ENCODE measurements at regions not wholly inside any gene's neighbourhood (a gene's known extent, or its start where the extent isn't known, plus 50 kb on each side); places are given as distances from the start of the nearest gene placed in this dataset.

GRCh38 chr2:65649811-65650589, 217.6 kb upstream of the SPRED2 start:
- DNase-seq (ENCODE audit: low read depth in 2 of 2) = no peak

DNA sequence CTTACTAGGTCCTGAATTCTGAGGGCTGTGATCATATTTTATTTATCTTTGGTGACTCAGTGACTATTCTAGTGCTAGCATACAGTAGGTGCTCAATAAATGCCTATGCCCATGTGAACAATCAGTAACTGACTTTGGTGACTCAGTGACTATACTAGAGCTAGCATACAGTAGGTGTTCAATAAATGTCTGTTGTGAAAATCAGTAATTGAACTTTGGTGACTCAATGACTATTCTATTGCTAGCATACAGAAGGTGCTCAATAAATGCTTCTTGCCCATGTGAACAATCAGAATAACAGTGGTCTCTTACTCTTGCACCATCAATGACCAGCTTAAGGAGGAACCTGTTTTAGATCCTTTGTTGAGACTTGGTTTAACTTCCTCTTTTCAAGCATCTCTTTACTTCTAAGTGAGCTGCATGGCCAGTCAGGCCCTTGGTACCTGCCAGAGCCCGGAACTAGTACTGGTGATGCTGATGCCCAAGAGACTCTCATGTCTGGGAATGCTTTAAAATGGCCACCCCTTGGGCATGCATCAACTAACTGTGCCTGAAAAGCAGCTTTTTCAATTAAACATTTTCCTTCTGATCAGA, 214.9 kb upstream of the SPRED2 start:
- DNase-seq (ENCODE audit: low read depth in 2 of 2) = no peak

DNA sequence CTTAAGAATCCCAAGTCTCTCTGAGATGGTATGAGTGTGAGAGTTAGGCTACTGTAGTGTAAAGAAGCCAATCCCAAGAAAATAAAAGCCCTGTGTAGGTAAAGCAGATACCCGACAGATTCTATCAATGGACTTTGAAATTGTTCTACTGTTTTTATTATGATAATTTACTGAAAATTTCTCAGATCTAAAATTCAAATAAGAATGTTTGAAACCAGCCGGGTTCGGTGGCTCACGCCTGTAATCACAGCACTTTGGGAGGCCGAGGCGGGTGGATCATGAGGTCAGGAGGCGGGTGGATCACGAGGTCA, 208.3 kb upstream of the SPRED2 start:
- DNase-seq (ENCODE audit: low read depth in 2 of 2) = no peak

- DNase-seq (ENCODE audit: low read depth in 2 of 2) = no peak
These were observed 206.9 kb upstream of the SPRED2 start for GRCh38 chr2:65639156-65639864.

- no peak for DNase-seq (ENCODE audit: low read depth in 2 of 2)
These were observed 206.0 kb upstream of the SPRED2 start for GRCh38 chr2:65638443-65638842.

DNA sequence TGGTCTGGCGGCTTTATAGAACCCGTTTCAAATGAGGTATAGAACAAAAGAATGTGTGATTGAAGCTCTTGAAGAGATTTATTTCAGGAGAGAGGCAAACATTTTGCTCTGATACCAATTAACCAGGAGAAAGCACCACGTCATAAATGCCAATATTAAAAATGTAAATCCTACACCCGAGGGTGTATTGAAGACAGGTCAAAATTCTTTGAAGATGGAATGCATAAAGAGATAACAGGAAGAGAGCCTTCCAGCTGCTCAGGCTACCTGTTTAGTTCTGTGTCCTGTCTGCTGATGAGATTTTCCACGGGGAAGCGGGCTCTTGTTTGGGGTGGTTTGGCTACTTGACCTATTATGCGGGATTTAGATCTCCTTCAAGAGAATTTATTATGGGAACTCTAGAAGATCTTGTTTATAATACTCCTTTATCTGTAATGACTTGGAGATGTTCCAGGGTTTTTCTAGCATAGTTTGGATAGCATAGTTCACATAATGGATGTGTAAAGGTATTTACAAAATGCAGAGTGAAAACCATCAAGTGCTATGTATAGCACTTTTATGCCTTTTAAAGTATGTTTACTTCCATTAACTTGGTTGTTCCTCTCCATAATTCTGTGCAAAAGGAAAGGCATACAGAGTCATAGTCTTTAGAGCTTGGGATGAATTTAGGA, 204.5 kb upstream of the SPRED2 start:
- no peak for DNase-seq (ENCODE audit: low read depth in 2 of 2)

GRCh38 chr2:65636024-65636423, 203.6 kb upstream of the SPRED2 start:
- DNase-seq (ENCODE audit: low read depth in 2 of 2) = no peak

GRCh38 chr2:65634304-65634703, 201.9 kb upstream of the SPRED2 start:
- no peak for DNase-seq (ENCODE audit: low read depth in 2 of 2)

DNA sequence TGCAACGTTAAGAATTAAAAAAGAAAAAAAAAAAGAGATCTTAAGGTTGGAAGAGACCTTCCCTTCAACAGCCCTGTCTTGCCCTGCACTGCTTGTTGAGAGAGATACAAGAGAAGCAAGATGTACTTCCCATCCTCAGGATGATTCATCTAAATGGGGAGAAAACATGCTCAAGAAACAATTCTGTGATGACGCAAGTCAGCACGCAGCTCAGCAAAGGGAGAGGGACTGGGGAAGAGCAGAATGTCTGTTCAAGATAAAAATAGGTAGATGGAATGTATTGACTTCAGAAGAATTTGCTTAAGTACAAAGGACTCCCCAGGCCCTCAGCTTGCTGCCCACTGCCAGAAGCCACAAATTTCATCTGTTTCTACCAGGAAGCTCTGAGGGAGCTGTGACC, 198.2 kb upstream of the SPRED2 start:
- no peak for DNase-seq (ENCODE audit: low read depth in 2 of 2)

DNA sequence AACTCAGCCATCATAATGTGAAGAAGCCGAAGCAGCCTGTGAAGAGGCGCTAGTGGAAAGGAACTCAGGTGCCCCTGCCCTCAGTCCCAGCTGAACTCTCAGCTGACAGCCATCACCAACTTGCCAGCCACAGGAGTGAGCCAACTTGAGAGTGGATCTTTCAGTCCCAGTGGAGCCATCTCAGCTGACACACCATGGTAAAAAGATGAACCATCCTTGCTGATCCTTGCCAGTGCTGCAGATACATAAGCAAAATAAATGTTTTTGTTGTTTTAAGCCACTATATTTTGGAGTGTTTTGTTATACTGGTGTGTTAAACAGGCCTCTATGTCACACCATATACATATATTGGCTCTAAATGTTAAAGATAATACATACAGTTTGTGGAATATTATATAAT, 195.8 kb upstream of the SPRED2 start:
- DNase-seq (ENCODE audit: low read depth in 2 of 2) = no peak

DNA sequence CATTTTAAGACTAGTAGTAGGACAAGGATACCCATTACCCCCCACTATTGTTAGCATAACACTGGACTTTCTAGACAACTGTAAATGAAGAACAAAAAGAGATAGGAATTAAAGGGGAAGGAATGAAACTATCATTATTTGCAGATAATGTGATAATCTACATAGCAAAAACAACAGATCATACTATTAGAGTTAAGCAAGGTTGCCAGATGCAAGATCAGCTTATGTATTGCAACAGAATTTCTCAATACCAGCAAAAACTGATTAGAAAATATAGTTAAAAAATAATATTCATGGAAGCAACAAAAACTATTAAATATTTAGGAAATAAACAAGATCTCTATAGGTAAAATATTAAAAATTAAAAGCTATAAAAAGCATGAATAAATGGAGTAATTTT, 194.4 kb upstream of the SPRED2 start:
- no peak for DNase-seq (ENCODE audit: low read depth in 2 of 2)

DNA sequence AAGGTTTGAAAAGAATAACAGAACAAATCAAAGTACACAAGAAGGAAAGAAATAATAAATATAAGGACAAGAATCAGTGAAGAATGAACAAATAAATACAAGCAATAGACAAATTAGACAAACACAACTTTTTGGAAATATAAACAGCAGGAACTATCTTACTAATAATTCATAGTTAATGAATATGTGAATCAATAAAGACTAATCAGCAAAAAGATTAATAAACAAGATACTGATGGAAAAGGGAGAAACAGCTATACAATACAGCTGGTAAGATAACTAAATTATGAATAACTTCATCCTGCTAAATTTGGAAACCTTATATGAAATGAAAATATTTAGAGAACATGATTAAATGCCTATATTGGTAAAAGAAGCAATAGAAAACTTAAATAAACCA, 193.6 kb upstream of the SPRED2 start:
- DNase-seq (ENCODE audit: low read depth in 2 of 2) = no peak

DNA sequence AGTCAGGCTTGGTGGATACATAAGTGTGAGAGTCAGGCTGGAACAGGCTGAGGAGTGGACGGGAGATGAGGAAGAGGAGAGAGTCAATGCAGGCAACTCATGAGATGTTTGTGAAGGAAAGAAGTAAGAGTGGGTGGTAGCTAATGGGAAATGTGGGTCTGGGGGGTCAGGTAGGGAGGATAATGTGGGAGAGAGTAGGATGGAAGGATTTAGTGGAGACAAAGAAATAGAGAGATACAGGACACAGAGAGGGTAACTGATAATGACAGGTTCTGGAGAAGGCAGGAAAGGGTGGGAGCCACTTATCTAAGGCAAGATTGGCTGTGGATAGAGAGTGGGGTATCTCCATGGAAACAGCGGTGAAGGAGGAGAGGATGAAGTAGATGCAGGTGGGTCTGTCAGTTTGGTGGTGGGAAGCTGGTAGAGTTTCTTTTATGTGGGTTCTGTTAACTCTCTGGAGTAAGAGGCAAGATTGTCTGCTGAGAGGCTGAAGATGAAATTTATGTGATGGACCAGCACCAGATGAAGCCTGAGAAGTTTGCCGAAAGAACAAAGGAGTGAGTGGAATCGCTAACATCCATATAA, 190.6 kb upstream of the SPRED2 start:
- no peak for DNase-seq (ENCODE audit: low read depth in 2 of 2)

GRCh38 chr2:65622499-65622898, 190.1 kb upstream of the SPRED2 start:
- no peak for DNase-seq (ENCODE audit: low read depth in 2 of 2)

GRCh38 chr2:65620524-65620923, 188.1 kb upstream of the SPRED2 start:
- DNase-seq (ENCODE audit: low read depth in 2 of 2) = no peak

GRCh38 chr2:65620026-65620425, 187.6 kb upstream of the SPRED2 start:
- no peak for DNase-seq (ENCODE audit: low read depth in 2 of 2)

DNA sequence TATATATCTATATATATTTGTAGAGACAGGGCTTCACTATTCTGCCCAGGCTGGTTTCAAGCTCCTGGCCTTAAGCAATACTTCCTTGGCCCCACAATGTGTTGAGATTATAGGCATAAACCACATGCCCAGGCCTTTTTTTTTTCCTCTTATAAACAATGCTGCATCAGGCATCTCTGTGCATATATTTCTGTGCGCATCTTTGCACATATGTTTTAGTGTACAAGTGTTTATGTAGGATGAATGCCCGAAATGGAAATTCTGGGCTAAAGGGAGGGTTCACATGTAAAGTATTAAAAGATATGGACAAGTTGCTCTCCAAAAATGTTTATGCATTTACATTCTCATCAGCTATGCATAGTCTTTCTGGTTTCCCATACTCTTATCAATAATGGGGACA, 183.2 kb upstream of the SPRED2 start:
- DNase-seq (ENCODE audit: low read depth in 2 of 2) = no peak

DNA sequence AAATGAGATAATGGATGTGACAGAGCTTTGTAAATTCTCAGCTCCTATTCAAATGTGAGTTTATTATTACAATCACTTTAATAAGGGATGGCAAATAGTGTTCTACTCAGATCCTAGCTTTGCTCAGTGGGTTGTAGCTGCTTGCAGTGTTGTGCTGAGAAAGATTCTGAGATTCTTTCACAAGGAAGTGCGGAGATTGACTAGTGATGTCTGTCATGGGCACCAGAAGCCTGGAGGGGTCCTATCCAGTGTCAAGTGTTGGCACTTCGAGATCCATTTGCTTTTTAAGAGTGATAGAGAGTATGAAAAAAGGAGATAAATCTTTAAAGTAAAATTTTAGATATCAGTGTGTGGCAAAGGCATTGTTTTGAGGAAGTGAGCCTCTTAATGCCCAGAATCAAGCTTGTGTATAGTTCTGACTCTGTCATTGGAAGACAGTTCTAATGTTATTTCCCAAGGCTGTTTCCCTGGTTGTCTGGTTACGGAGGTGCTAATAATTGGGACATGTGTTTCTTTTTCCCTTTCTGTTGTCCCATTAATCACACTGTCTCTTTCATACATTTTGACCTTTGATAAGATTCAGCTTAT, 181.7 kb upstream of the SPRED2 start:
- no peak for DNase-seq (ENCODE audit: low read depth in 2 of 2)

DNA sequence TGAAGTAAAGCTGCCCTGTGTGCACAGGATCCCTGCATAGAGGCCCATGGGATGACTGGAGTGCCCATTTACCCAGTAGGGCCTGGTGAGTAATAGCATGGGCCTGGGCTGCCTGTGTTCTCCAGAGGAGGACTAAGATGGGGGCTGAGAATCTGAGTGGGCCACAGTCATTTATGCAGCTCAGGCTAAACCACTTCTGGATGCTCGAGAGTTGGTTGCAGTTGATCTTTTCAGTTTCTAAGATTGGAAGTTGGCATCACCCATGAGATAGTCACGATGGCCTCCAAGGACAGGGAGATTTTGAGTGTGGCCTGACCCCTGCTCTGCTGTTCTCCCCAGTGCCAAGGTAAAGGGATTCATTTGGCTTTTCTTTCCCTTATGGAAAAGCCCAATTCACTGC, 179.1 kb upstream of the SPRED2 start:
- no peak for DNase-seq (ENCODE audit: low read depth in 2 of 2)

DNA sequence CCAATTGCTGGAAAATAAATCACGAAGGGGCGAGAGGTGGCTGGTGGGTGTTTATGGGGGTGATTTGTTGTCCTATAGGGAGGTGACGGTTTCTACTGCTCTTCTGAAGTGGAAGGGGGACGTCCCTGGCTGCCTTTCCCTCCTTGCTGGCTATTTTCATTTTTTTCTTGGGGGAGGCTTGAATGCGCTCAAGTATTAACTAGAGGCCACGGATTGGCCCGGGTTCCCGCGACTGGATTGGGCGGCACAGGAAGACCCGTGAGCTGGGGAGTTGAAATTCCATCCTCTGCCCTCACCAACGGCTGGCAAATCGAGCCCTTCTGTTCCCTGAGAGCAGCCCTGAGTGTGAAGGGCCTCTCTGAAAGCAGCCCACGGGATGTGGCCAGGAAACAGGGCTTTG, 176.5 kb upstream of the SPRED2 start:
- DNase-seq (ENCODE audit: low read depth in 2 of 2) = no peak

GRCh38 chr2:65608466-65608865, 176.1 kb upstream of the SPRED2 start:
- no peak for DNase-seq (ENCODE audit: low read depth in 2 of 2)
